Neural progenitor cell (in vitro differentiated cells): ENCODE measurements at regions not wholly inside any gene's neighbourhood (a gene's known extent, or its start where the extent isn't known, plus 50 kb on each side); places are given as distances from the start of the nearest gene placed in this dataset.
"Not testable (repeated sequence)": the region's sequence is repeated elsewhere in the genome, so short reads cannot be mapped to it uniquely, and the experiment has no call there.

Source experiments
- DNase-seq: peaks from one replicate; pipeline ENCODE4 v3.0.0-alpha.2; 2016; ENCODE audit warnings: low spot score
- H2AFZ ChIP-seq: fragments of 200-600 bp; sonication (generic); replicated peaks from 2 replicates; pipeline ENCODE4 v1.6.1; 2016; ENCODE audit warnings: antibody characterized with exemption
- H3F3A ChIP-seq: fragments of 200-600 bp; sonication (generic); 2 replicates; pipeline ENCODE4 v1.6.1; 2016; ENCODE audit warnings: antibody characterized with exemption, low read depth
- H3K27ac ChIP-seq: fragments of 200-600 bp; sonication (generic); 2 replicates; pipeline ENCODE4 v1.5.1; 2016; ENCODE audit warnings: mild to moderate bottlenecking
- H3K27me3 ChIP-seq: fragments of 200-600 bp; sonication (generic); 2 replicates; pipeline ENCODE4 v1.6.1; 2016; ENCODE audit warnings: mild to moderate bottlenecking, moderate library complexity
- H3K36me3 ChIP-seq: fragments of 200-600 bp; sonication (generic); 2 replicates; pipeline ENCODE4 v1.5.1; 2016
- H3K4me1 ChIP-seq: fragments of 200-600 bp; sonication (generic); 2 replicates; pipeline ENCODE4 v1.6.1; 2016; ENCODE audit warnings: mixed run types
- H3K4me2 ChIP-seq: fragments of 200-600 bp; sonication (generic); 2 replicates; pipeline ENCODE4 v1.6.1; 2016
- H3K4me3 ChIP-seq: fragments of 200-600 bp; sonication (generic); 2 replicates; pipeline ENCODE4 v1.5.1; 2016
- H3K79me2 ChIP-seq: fragments of 200-600 bp; sonication (generic); 2 replicates; pipeline ENCODE4 v1.6.1; 2016; ENCODE audit warnings: low read depth
- H3K9ac ChIP-seq: fragments of 200-600 bp; sonication (generic); 2 replicates; pipeline ENCODE4 v1.6.1; 2016
- H3K9me3 ChIP-seq: fragments of 200-600 bp; sonication (generic); 2 replicates; pipeline ENCODE4 v1.5.1; 2016; ENCODE audit warnings: low read depth
- H4K20me1 ChIP-seq: fragments of 200-600 bp; sonication (generic); 2 replicates; pipeline ENCODE4 v1.6.1; 2016; ENCODE audit warnings: low read depth
- H3K27ac Mint-ChIP-seq: 3 replicates; pipeline ENCODE4 v1.8.0; 2021; ENCODE audit warnings: mixed read lengths
- H3K27me3 Mint-ChIP-seq: 2 replicates; pipeline ENCODE4 v1.8.0; 2022; ENCODE audit warnings: low read depth, mild to moderate bottlenecking, inconsistent platforms, moderate library complexity, mixed read lengths; ENCODE audit not compliant: insufficient read depth
- H3K36me3 Mint-ChIP-seq: 3 replicates; pipeline ENCODE4 v1.8.0; 2021; ENCODE audit warnings: mixed read lengths
- H3K4me1 Mint-ChIP-seq: 3 replicates; pipeline ENCODE4 v1.8.0; 2021; ENCODE audit warnings: mixed read lengths
- H3K4me3 Mint-ChIP-seq: 3 replicates; pipeline ENCODE4 v1.8.0; 2021; ENCODE audit warnings: mild to moderate bottlenecking, moderate library complexity, mixed read lengths
- H3K9me3 Mint-ChIP-seq: 3 replicates; pipeline ENCODE4 v1.8.0; 2020; ENCODE audit warnings: mixed read lengths
- EZH2 ChIP-seq: fragments of 200-600 bp; sonication (generic); IDR thresholded peaks from 2 replicates; pipeline ENCODE4 v1.6.1; 2017; ENCODE audit warnings: antibody characterized with exemption, mild to moderate bottlenecking, moderate library complexity
- EZH2phosphoT487 ChIP-seq: fragments of 200-600 bp; sonication (generic); IDR thresholded peaks from 2 replicates; pipeline ENCODE4 v1.6.1; 2017; ENCODE audit warnings: antibody characterized with exemption
- TF ChIP-seq, protein P1 (sequence below): fragments of 200-600 bp; sonication (generic); IDR thresholded peaks from 2 replicates; pipeline ENCODE4 v1.5.1; 2017; ENCODE audit warnings: antibody characterized with exemption, mild to moderate bottlenecking

DNA sequence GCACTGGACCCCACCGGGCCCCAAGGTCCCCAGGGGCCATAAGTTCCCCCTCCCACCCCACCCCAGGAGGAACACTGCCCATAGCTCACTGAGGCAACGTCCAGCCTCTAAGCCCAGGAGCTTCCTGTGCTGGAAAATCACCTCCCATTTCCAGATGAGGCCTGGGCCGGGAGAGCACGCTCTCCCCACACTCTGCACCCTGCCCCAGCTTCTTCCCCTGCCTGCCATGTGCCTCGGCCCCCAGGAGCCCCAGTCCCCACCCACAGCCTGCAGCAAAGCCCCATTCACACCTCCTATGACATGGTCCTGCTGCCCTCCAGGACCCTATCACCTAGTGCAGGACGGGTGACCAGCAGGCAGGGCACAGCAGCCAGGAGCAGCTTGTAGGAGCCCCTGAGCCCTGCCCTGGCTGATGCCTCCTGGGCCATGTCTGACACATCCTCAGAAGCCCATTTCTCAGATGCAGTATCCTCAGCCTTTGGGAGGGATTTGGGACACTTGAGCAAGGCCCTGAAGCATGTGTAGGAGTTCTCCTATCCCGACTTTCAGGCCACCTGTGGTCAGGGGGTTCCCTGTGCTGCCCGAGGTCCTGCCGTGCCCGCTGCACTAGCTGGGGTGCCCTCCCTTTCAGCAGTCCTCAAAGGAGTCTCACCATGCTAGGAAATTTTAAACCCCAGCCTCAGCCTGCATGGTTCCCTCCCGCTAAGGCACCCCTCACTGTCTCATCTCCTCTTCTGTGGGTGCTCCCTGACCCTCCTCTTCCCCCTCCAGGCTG is 119.4 kb upstream of the FOXD4L5 start:
- H3K27me3 ChIP-seq, result no peaks in the 10 kb centered on the region
- no peaks in the 10 kb centered on the region for H3F3A ChIP-seq
- no peaks in the 10 kb centered on the region for H3K36me3 ChIP-seq
- Mint-ChIP-seq H3K27ac (no peak overlapping the region), H3K4me1 (no peaks in the 10 kb centered on the region), H3K9me3 (peaks cover 43% of the 10 kb centered on the region), H3K27me3 (peaks cover 4% of the 10 kb centered on the region), H3K4me3 (no peak overlapping the region), H3K36me3 (peaks cover 4% of the 10 kb centered on the region)
- H3K79me2 ChIP-seq, result no peaks in the 10 kb centered on the region
- DNase-seq, result no peak
- no peak overlapping the region for H3K27ac ChIP-seq
- no peak for TF ChIP-seq EZH2phosphoT487
- no peak for TF ChIP-seq EZH2
- TF ChIP-seq, protein P1, sequence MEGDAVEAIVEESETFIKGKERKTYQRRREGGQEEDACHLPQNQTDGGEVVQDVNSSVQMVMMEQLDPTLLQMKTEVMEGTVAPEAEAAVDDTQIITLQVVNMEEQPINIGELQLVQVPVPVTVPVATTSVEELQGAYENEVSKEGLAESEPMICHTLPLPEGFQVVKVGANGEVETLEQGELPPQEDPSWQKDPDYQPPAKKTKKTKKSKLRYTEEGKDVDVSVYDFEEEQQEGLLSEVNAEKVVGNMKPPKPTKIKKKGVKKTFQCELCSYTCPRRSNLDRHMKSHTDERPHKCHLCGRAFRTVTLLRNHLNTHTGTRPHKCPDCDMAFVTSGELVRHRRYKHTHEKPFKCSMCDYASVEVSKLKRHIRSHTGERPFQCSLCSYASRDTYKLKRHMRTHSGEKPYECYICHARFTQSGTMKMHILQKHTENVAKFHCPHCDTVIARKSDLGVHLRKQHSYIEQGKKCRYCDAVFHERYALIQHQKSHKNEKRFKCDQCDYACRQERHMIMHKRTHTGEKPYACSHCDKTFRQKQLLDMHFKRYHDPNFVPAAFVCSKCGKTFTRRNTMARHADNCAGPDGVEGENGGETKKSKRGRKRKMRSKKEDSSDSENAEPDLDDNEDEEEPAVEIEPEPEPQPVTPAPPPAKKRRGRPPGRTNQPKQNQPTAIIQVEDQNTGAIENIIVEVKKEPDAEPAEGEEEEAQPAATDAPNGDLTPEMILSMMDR, result no peak
- no peaks in the 10 kb centered on the region for H3K9me3 ChIP-seq
- no peaks in the 10 kb centered on the region for H3K4me1 ChIP-seq
- H3K9ac ChIP-seq, result no peak overlapping the region
- H3K4me2 ChIP-seq, result no peak overlapping the region
- no peaks in the 10 kb centered on the region for H4K20me1 ChIP-seq
- no peak overlapping the region for H3K4me3 ChIP-seq
- H2AFZ ChIP-seq, result no peak overlapping the region

DNA sequence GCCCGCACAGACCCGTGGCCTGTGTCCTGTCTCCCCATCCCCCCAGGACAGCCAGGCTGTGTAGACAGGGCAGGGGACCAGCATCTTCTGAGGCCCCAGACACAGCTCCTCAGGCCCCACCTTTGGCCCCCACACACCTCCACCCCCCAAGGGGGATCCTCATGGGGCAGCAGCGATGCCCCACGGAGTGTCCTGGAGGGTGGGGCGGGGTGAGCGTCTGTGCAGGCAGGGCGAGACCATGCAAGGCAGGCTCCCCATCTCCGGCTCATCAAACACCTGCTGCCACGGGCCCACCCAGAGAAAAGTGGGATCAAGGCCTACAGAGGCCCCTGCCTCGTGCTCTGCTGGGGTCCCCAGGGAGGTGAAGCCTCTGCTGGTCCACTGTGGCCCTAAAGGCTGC is 118.7 kb upstream of the FOXD4L5 start:
- Mint-ChIP-seq H3K36me3 (peaks cover 4% of the 10 kb centered on the region), H3K4me1 (no peaks in the 10 kb centered on the region), H3K4me3 (no peak overlapping the region), H3K9me3 (peaks cover 46% of the 10 kb centered on the region), H3K27me3 (peaks cover 4% of the 10 kb centered on the region), H3K27ac (no peak overlapping the region)
- Histone ChIP-seq H3K9ac (no peak overlapping the region), H3K4me3 (no peak overlapping the region), H3K79me2 (no peaks in the 10 kb centered on the region), H3K36me3 (no peaks in the 10 kb centered on the region), H4K20me1 (no peaks in the 10 kb centered on the region), H3K27me3 (no peaks in the 10 kb centered on the region), H3K4me2 (no peak overlapping the region), H3K4me1 (no peaks in the 10 kb centered on the region), H2AFZ (no peak overlapping the region), H3K27ac (no peak overlapping the region), H3K9me3 (no peaks in the 10 kb centered on the region), H3F3A (no peaks in the 10 kb centered on the region)
- TF ChIP-seq, protein P1, result no peak
- no peak for TF ChIP-seq EZH2
- TF ChIP-seq EZH2phosphoT487, result no peak
- no peak for DNase-seq

DNA sequence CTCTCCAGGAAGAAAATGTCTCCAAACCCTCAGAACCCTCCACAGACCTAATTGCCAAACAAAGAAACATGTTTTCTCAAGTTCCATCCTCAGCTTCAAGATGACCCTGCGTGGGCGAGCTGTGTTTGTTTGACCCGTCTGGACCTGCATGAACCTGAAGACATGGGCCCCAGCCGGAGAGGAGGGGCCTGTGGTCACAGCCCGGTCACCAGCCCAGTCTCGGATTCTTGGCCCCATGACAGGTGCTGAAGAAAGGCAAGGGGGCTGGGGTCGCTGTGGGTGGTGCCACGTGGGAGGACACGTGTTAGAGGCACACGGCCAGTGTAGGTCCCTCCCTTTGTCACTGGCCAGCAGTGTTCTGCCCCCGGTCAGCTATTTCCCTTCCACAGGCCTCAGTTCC is 118.1 kb upstream of the FOXD4L5 start:
- not testable (repeated sequence) for DNase-seq, H3K4me3 Mint-ChIP-seq, H3K79me2 ChIP-seq, H3F3A ChIP-seq, H3K4me2 ChIP-seq, H3K4me1 Mint-ChIP-seq, H3K27me3 Mint-ChIP-seq, H3K4me1 ChIP-seq, H3K36me3 ChIP-seq, H4K20me1 ChIP-seq, H3K27ac Mint-ChIP-seq, H2AFZ ChIP-seq, H3K27ac ChIP-seq, H3K36me3 Mint-ChIP-seq, H3K4me3 ChIP-seq, H3K9ac ChIP-seq, H3K27me3 ChIP-seq, H3K9me3 ChIP-seq
- peaks cover 44% of the 10 kb centered on the region for H3K9me3 Mint-ChIP-seq

DNA sequence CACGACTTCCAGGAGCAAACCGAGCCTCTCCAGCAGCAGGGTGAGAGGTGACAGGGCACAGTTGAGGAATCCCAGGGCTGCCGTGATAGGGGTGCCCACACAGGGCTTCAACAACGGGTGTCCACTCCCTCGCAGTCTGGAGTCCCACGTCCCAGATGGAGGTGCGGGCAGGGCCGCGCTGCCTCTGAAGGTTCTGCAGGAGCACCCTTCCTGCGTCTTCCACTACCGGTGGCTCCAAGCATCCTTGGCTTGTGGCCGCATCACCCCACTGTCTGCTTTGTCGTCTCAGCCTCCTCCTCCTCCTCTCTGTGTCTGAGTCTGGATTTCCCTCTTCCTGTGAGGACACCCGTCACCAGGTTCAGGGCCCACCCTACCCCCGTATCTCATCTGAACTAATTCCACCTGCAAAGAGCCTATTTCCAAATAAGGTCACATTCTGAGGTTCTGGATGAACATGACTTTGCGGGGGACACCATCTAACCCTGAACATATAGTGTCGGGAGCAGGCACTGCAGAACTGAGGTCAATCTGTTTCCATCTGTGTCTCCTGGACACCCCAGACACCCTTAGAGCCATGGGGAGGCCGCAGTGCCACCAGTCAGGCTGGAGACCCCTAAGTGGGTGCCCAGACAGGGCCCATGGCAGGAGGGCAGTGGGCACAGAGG is 117.3 kb upstream of the FOXD4L5 start:
- peaks cover 42% of the 10 kb centered on the region for H3K9me3 Mint-ChIP-seq
- H3K4me3 Mint-ChIP-seq, result not testable (repeated sequence)

DNA sequence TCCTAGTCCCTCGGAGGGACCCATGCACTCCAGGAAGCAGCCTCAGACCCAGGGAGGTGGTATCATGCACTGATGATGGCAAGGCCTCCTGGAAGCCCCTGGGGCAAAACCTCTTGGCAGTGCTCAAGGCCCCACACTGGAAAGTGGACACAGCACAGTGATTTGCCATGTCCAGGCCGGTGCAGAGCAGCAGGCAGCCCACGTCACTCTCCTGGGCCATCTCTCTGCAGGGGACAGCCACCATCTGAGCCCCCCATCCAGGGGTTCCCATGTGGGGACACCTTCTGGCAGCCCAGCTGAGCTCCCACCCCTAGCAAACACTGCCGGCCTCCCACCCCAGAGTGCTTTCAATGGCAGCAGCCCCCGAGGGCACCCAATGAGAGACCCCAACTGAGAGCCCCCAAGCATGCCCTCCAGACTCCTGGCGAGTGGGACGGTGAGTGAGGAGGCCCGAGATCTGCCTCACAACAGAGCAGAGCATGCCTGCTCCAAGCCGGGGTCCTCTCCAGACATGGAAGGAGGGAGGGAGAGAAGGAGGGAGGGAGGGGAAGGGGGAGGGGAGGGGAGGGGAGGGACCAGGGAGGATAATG is 116.5 kb upstream of the FOXD4L5 start:
- not testable (repeated sequence) for H3K4me3 Mint-ChIP-seq, H3K9me3 ChIP-seq, DNase-seq, H3K36me3 Mint-ChIP-seq, H2AFZ ChIP-seq, H3K9ac ChIP-seq, H3K79me2 ChIP-seq, H3K27me3 ChIP-seq, H3F3A ChIP-seq, H3K27ac Mint-ChIP-seq, H3K4me2 ChIP-seq, H3K27ac ChIP-seq, H4K20me1 ChIP-seq, H3K4me1 Mint-ChIP-seq, H3K36me3 ChIP-seq, H3K4me1 ChIP-seq, H3K27me3 Mint-ChIP-seq, H3K4me3 ChIP-seq
- peaks cover 48% of the 10 kb centered on the region for H3K9me3 Mint-ChIP-seq

More for the DNA sequence above, 117.3 kb upstream of the FOXD4L5 start:
- not testable (repeated sequence) for H3K27me3 Mint-ChIP-seq, H3K27ac ChIP-seq, H3K27ac Mint-ChIP-seq, H3K79me2 ChIP-seq, H3K27me3 ChIP-seq, H3K9me3 ChIP-seq, H3F3A ChIP-seq, H2AFZ ChIP-seq, H3K4me1 Mint-ChIP-seq, H3K4me1 ChIP-seq, H3K4me3 ChIP-seq, H3K4me2 ChIP-seq, H3K36me3 Mint-ChIP-seq, H3K9ac ChIP-seq, DNase-seq, H4K20me1 ChIP-seq, H3K36me3 ChIP-seq
